Activated naive CD8-positive, alpha-beta T cell treated with anti-CD3 and anti-CD28 coated beads for 36 hours (primary cell): ENCODE measurements at regions not wholly inside any gene's neighbourhood (a gene's known extent, or its start where the extent isn't known, plus 50 kb on each side); places are given as distances from the start of the nearest gene placed in this dataset.

ENCODE experiments used
- DNase-seq: peaks from one replicate; pipeline ENCODE4 v3.0.0; 2021
- H3K27ac Mint-ChIP-seq: one replicate; pipeline ENCODE4 v1.8.0; 2022; ENCODE audit warnings: mild to moderate bottlenecking, moderate library complexity, mixed read lengths
- H3K27me3 Mint-ChIP-seq: one replicate; pipeline ENCODE4 v1.8.0; 2022; ENCODE audit warnings: mild to moderate bottlenecking, mixed read lengths
- H3K36me3 Mint-ChIP-seq: one replicate; pipeline ENCODE4 v1.8.0; 2021; ENCODE audit warnings: mild to moderate bottlenecking, mixed read lengths
- H3K4me1 Mint-ChIP-seq: one replicate; pipeline ENCODE4 v1.8.0; 2021; ENCODE audit warnings: mixed read lengths
- H3K4me3 Mint-ChIP-seq: one replicate; pipeline ENCODE4 v1.8.0; 2022; ENCODE audit warnings: mild to moderate bottlenecking, moderate library complexity, mixed read lengths
- H3K9me3 Mint-ChIP-seq: one replicate; pipeline ENCODE4 v1.8.0; 2022; ENCODE audit warnings: mixed read lengths

DNA sequence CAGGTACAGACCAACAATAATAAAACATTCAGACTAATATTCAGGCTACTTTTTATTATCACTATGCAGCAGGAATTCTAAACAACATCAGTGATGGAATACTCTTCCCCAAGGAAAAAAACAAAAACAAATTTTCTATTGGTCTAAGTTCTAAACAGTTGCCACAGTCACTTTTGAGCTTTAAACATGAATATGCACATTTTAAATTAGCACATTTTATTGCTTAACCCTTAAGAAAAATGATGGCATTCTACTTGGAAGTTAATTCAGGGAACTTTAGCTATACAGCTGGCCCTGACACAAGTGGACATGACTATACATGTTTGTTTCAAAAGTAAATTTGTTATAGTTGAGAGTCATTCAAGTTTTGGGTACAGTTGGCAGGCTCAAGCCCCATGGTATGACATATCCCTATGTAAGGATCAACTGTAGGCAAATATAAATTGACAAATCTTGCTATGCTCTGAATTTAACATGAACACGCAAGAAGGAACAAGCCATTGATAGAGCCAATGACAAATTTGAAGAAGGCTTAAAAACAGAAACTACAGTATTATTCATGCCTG lies 224.3 kb upstream of the AMIGO2 start:
- H3K4me3 Mint-ChIP-seq: no peak overlapping the region
- H3K4me1 Mint-ChIP-seq: peaks cover 69% of the 10 kb centered on the region
- H3K9me3 Mint-ChIP-seq: peaks cover 39% of the 10 kb centered on the region
- peaks cover 77% of the 10 kb centered on the region for H3K36me3 Mint-ChIP-seq
- H3K27ac Mint-ChIP-seq: peak overlapping the region; percentile 93
- DNase-seq: no peak
- no peaks in the 10 kb centered on the region for H3K27me3 Mint-ChIP-seq

DNA sequence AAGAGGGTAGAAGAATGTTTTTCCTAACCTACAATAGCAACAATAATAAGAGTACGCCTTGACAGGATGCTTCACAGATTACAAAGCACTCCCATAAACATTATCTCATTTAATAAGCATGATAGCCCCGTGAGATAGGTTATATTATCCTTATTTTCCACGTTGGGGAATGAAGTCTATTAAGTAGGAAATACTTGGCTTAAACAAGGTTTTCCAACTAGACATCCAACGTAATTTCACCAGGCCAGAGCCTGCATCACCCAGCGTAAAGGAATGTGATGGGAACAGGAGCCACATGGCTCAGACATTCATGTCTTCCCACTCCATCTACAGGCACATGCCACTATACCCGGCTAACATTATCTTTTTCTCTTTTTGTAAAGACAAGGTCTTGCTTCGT lies 223.4 kb upstream of the AMIGO2 start:
- H3K4me1 Mint-ChIP-seq: peaks cover 73% of the 10 kb centered on the region
- DNase-seq: no peak
- H3K27me3 Mint-ChIP-seq: no peaks in the 10 kb centered on the region
- peaks cover 36% of the 10 kb centered on the region for H3K9me3 Mint-ChIP-seq
- H3K36me3 Mint-ChIP-seq: peaks cover 78% of the 10 kb centered on the region
- peak overlapping the region; percentile 93 for H3K27ac Mint-ChIP-seq
- no peak overlapping the region for H3K4me3 Mint-ChIP-seq

DNA sequence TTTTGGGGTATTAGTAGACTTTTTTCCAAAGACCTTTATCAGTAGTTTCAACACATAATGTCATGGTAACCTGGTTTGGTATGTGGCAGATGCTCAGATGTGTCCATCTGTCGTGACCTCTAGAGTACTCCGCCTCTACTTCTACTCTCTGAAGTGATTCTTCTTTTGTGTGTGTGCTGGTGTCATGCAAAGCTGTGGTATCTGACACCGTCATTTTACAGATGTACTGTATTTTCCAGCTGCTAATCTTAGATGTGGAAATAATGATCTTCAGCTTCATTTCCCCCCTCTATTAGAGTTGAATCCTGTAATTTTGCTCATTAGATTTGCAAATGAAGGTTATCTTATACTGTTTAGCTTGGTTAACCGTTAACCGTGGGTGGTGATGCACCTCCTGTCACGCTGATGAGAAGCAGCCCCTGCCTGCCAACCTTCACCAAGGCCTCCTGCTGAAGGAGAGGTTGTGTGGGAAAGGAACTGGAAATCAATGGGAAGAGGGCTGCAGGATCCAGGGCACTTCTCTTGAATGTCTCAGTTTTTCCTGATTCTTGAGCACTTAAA lies 222.4 kb upstream of the AMIGO2 start:
- Mint-ChIP-seq H3K4me1 (peaks cover 69% of the 10 kb centered on the region), H3K4me3 (peak overlapping the region; percentile 33), H3K27ac (peak overlapping the region; percentile 93), H3K36me3 (peaks cover 74% of the 10 kb centered on the region), H3K9me3 (peaks cover 33% of the 10 kb centered on the region), H3K27me3 (no peaks in the 10 kb centered on the region)
- DNase-seq: peak; percentile 42

DNA sequence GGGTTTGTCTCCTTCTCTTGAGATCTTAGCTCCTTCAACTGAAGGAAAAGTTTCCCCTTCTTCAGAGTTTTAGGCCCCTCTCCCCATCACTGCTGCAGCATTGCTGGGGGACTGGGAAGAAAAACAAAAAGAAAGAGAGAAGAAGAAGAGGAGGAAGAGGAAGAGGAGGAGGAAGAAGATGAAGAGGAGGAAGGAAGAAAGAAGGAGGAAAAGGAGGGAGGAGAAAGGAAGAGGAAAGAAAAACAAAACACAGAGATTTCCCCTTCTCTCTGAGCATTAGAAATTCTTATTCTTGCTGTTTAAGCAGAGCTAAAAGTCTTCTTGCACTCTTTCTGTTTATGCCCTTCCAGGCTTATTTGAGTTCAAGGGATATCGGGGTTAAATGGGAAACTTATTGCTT lies 219.8 kb upstream of the AMIGO2 start:
- no peak for DNase-seq
- Mint-ChIP-seq H3K4me1 (peaks cover 73% of the 10 kb centered on the region), H3K9me3 (peaks cover 25% of the 10 kb centered on the region), H3K4me3 (no peak overlapping the region), H3K36me3 (peaks cover 68% of the 10 kb centered on the region), H3K27ac (peak overlapping the region; percentile 95), H3K27me3 (no peaks in the 10 kb centered on the region)

DNA sequence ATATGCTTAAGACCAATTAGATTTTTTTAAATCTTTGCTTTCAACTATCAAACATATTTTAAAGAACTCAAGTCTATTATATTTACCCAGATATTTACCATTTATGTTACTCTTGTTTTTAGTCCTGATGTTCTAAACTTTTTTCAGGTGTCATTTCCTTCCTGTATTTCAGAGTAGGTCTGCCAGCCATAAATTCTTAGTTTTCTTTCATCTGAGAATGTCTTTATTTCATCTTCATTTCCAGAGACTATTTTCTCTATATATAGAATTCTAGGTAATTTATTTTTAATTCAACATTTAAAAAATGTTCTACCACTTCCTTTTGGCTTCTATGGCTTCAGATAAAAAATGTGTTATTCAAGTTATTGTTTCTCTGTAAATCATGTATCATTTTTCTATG lies 218.2 kb upstream of the AMIGO2 start:
- H3K4me3 Mint-ChIP-seq: no peak overlapping the region
- peak overlapping the region; percentile 95 for H3K27ac Mint-ChIP-seq
- no peaks in the 10 kb centered on the region for H3K27me3 Mint-ChIP-seq
- peaks cover 54% of the 10 kb centered on the region for H3K36me3 Mint-ChIP-seq
- peaks cover 63% of the 10 kb centered on the region for H3K4me1 Mint-ChIP-seq
- DNase-seq: no peak
- peaks cover 22% of the 10 kb centered on the region for H3K9me3 Mint-ChIP-seq

DNA sequence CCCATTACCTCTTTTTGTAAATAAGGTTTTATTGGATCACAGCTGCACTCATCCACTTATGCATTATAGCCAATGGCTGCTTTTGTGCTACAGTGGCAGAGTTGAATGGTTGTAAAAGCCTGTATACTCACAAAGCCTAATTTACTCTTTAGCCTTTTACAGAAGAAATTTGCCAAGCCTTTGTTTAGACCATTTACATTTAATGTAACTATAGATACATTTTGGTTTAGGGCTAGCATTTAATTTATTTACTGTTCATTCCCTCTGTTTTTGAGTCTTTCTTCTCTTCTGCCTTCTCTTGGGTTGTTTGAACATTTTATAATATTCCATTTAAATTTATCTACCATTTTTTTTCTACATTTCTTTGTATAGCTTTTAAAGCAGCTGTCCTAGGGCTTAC lies 217.1 kb upstream of the AMIGO2 start:
- no peak for DNase-seq
- Mint-ChIP-seq H3K27me3 (no peaks in the 10 kb centered on the region), H3K4me3 (no peak overlapping the region), H3K36me3 (peaks cover 45% of the 10 kb centered on the region), H3K9me3 (peaks cover 18% of the 10 kb centered on the region), H3K27ac (no peak overlapping the region), H3K4me1 (peaks cover 52% of the 10 kb centered on the region)

DNA sequence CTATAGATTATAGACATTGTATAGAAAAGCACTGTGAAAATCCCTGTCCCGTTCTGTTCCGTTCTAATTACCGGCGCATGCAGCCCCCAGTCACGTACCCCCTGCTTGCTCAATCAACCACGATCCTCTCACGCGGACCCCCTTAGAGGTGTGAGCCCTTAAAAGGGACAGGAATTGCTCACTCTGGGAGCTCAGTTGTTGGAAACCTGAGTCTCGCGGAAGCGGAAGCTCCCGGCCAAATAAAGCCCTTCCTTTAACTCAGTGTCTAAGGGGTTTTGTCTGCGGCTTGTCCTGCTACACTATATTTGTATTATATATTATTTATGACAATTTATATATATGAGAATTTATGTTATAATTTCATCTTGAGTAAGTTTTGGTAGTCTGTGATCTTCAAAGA lies 213.6 kb upstream of the AMIGO2 start:
- DNase-seq: no peak
- Mint-ChIP-seq H3K4me1 (peaks cover 28% of the 10 kb centered on the region), H3K9me3 (peaks cover 20% of the 10 kb centered on the region), H3K36me3 (peaks cover 28% of the 10 kb centered on the region), H3K27me3 (no peaks in the 10 kb centered on the region), H3K4me3 (no peak overlapping the region), H3K27ac (no peak overlapping the region)

DNA sequence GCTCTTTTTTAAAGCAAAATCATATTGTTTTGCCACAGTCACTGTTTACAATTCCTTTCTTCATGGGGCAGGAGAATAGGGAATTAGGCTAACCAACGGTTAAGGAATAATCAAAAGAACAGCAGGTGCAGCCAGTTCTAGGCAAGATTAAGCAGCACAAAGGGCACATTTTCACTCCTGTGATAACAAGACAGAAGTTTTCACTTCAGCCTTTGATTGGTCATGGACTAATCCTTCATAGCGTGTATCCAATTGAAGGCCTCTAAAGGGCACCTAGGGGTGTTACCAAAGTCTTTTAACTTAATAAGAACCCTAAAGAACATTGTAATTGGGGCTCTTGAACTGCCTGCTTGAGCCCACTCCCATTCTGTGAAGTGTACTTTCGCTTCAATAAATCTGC lies 206.9 kb upstream of the AMIGO2 start:
- no peak for DNase-seq
- Mint-ChIP-seq H3K36me3 (peaks cover 12% of the 10 kb centered on the region), H3K27me3 (no peaks in the 10 kb centered on the region), H3K9me3 (peaks cover 11% of the 10 kb centered on the region), H3K4me1 (peaks cover 23% of the 10 kb centered on the region), H3K4me3 (no peak overlapping the region), H3K27ac (no peak overlapping the region)
